Right renal pelvis (tissue), 4 donors: ENCODE measurements at regions not wholly inside any gene's neighbourhood (a gene's known extent, or its start where the extent isn't known, plus 50 kb on each side); places are given as distances from the start of the nearest gene placed in this dataset.
"Not testable (repeated sequence)": the region's sequence is repeated elsewhere in the genome, so short reads cannot be mapped to it uniquely, and the experiment has no call there.

Experiments used
- DNase-seq, 4 donors: peaks; one replicate each; pipeline ENCODE4 v3.0.0-alpha.2; 2013; ENCODE audit warnings: low read depth in 4 of 4, low spot score in 3 of 4, missing footprints in 1 of 4

DNA sequence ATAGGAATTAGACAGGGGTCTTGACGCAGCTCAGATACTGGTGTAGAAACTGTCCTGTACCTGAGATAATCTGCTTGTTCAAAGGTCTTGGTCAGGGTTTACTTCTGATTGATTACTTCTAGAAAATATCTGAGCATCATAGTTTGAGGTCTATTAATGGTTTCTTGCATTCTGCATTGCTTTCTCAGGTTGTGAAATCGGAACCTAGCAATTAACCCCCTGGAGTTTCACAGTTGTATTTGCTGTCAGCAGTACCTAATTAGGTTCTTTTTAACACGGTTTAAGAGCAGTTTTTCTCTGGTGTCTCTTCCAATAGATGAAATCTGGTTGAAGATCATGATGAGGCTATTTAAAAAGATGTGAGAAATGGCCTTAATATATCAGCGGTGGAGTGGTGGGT, 428.6 kb upstream of the SYT4 start:
- DNase-seq, result no peak

DNA sequence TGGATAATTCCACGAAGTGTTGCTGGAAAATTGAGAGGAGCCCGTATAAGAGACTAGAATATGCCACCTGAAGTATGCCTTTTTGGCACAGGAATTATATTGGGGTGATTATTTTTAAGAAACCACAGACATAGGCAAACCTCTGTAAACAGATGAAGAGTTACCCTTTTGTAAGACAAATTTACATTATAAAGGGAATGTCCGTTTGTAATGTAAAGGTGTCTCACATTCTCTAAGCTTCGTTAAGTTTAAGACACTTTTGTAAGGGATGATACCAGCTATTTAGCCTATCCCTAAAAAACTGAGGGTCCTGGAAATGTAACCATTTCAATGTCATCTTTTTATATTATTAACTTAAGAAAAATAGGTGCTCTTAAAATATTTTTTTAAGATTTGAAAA, 432.8 kb upstream of the SYT4 start:
- DNase-seq, result no peak

DNA sequence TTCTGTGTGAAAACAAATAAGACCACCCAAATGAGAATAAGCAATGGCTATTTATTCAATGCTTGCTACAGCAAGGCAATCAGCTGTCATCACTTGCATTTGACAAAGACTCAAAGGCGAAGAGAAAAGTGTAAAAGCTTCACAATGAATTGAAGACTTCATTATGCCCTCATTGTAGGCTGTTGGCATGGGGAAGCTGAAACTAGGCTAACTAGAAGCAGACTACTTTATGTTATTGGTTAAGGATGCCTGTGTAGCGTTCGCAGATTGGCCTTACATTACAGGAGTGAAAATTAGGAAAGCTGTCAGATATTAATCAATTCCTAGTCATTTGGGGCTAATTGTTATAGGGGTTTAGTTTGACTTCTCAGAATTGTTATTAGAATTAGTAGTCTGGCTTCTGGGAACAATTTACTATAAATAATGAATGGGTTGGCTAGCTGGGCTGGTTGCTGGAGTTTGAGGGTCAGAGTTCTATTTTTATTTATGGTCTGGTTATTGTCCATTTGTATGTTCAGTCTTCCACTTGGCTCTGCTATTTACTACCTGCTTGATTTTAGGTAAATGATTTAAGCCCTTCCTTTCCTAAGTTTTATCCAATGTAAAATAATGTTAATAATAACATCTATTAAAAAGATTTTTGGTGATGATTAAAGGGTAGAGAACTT, 437.2 kb upstream of the SYT4 start:
- no peak for DNase-seq

DNA sequence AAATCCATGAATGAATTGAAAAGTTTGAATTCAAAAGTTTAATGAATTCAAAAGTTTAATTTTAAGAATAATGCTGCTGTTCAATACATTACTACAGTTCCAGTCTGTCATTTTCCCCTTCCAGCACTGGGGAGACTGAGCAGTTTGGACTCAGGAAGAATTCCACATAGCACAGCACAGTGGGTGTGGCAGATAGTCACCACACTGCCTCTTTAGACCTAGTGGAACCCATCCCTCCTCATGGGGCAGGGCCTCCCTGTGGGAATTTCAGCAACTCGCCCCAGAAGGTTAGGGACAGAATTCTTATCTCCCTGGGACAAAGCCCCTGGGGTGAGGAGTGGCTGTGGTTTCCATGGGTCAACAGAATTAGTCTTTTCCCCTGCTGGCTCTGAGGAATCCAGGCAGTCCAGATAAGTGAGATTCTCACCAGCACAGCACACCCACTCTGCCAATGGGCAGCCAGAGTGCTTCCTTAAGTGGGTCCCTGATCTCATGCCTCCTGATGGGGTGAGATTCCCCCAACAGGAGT, 442.0 kb upstream of the SYT4 start:
- no peak for DNase-seq

DNA sequence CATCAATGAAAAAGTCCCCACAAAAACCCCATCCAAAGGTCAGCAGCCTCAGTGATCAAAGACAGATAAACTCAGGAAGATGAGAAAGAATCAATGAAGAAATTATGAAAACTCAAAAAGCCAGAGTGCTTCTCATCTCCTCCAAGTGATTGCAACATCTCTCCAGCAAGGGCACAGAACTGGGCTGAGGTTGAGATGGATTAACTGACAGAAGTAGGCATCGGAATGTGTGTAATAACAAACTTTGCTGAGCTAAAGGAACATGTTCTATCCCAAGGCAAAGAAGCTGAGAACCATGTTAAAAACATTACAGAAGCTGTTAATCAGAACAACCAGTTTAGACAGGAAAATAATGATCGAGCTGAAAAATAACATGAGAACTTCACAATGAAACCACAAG, 442.8 kb upstream of the SYT4 start:
- no peak for DNase-seq

DNA sequence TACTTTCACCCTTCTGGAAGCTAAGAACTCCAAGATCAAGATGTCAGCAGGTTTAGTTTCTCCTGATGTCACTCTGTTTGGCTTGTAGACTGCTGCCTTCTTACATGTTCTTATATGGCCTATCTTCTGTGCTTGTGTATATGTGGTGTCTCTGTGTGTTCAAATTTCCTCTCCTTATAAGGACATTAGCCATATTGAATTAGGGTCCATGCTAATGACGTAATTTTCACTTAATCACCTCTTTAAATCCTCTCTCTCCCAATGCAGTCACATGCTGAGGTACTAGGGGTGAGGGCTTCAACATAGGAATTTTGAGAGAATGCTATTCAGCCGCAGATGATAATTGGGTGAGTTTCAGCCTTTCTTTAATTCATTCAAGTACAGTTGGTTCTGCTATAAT, 458.3 kb upstream of the SYT4 start:
- DNase-seq, result no peak

DNA sequence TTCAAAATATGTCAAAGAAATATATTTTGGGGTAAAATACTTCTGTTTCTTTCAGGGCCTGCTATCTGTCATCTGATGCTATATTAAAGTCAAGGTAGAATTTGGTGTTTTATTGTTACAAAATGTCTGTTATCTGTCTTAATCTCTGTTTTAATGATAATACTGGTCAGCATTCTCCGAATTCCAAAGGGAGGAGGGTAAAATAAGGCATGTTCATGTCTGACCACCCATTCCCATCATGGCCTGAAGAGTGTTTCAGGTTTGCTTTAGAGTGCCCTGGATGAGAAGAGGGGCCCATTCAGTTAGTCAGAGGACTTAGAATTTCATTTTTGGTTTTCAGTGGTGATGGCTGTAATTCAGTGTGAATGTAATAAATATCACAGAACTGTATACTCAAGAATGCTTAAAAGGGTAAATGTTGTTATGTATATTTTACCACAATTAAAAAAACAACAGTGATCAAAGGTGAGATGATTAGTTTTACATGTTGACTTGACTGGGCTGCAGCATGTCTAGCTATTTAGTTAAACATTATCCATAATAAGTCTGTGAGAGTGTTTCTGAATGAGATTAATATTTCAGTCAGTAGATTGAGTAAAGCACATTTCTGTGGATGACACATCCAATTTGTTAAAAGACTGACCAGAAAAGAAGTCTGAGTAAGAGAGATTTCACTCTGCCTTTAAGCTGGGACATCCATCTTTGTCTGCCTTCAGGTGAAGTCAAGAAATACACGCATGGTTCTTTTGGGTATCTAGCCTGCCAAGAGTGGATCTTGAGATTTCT, 467.9 kb upstream of the SYT4 start:
- DNase-seq, result no peak

DNA sequence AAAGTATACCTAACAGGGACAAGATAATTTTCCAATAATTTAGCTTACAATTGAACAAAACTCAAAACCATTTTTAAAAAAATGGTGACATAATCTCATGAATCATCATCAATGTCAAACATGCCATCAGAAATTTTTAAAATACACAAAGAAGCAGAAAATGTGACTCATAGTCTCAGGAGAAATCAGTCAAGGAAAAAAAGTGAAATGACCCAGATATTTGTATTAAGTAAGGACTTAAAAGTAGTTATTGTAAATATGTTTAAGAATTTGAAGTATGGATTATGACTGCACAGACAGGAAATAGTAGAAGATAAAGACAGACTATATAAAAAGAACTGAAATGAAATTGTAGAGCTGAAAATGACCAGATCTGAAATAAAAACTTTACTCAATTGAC, 473.9 kb upstream of the SYT4 start:
- no peak for DNase-seq

DNA sequence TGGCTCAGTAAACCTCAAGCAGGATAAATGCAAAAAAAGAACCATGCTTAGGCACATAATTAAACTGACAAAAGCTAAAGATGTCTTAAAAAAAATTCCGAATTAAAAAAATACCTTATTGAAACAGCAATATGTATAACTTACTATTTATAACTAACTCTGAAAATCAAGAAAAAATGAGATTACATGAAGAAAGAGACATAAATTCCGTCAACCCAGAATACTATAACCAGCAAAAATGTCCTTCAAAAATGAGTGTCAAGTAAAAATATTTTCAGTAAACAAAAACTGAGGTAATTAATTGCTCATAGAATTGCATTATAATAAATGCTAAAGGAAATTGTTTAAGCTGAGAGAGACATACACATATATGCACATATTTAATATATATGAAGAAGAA, 474.5 kb upstream of the SYT4 start:
- DNase-seq, result no peak

DNA sequence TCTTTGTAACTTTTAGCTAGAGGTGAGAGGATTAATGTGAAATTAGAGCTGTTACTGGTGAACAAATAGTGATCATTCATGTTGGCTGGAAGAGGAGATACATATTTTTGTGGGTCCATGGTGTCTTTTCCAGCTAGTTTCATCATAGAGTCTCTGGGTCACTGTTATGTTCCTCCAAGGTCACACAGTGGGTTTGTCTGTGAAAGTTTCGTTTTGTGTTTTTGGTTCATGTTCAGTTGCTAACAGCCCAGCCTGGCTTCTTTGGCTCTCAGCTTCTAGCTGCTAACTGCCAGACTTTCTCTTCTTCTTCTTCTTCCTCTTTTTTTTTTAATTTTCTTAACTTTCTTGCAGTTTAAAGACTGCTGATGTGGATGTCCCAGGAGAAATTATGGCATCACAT, 480.0 kb upstream of the SYT4 start:
- no peak for DNase-seq

DNA sequence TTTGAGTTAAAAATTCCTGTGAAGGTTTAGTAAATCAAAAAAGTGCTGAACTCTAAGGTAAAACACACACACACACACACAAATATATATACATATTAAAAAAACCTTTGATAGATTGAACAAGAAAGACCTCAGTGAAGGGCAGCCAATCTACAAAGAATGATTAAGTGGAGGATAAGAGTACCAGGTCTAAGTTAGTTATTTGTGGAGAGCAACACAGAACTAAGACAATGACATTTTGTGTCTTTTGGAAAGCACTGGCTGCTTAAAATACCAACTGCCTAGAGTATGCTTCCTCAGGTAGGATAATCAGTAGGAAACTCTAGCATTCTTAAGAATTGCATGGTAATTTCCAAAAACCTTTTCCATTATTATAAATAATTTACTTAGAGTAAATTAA, 481.4 kb upstream of the SYT4 start:
- DNase-seq, result no peak

DNA sequence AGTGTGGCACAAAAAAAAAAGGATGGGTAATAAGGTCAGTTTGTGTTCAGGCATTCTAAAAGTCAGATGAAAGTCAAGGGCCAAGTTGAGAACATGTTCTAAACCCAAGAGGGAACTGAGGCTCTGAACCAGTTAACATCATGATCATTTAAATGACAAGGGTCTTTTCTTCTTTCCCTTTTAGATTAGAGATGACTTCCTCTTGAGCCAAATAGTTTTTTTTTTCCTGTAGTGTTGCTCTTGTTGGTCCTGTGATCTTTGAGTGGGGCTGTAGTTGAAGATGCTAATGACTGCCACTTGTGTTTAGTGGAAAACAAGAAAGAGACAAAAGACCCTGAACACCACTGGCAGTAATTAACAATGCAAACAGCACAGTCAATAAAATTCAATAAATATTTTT, 482.7 kb upstream of the SYT4 start:
- DNase-seq, result no peak

DNA sequence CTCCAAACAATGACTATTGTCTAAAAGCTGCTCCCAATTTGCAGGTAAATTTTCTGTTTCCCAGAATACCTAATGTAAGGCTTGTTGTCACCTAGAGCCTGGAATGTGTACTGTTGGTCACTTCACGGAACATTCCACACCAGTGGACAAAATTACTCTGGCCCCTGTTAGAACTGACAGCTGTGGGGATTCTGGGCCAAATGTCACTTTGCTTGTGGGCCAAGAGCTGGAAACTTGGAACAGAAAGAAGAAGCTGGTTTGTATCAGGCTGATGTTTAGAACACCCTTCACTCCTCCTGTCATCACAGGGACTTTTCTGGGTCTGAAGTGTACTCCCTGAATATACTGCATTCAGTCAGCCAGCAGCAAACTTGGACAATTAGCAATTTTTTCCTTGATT, 495.6 kb upstream of the SYT4 start:
- peak in 1 of 4 donors; percentile 4 for DNase-seq

DNA sequence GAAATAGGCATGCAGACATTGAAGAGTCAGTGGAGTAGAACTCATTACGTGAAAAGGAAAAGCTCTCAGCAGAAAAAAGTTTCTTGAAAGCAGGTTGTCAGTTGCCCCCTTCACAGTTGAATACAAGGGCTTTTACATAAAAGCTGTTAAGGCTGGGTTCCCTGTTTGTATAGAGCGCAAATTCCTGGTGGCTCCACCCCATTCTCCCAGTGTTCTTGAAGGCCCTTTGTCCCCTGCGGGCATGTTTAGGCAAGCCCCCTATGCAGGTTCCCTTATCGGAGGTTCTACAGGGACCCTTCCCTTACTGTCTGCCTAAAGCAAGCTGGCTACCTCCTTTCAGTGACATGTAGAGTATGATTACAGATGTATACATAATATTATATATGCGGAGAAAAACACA, 497.2 kb upstream of the SYT4 start:
- no peak for DNase-seq

DNA sequence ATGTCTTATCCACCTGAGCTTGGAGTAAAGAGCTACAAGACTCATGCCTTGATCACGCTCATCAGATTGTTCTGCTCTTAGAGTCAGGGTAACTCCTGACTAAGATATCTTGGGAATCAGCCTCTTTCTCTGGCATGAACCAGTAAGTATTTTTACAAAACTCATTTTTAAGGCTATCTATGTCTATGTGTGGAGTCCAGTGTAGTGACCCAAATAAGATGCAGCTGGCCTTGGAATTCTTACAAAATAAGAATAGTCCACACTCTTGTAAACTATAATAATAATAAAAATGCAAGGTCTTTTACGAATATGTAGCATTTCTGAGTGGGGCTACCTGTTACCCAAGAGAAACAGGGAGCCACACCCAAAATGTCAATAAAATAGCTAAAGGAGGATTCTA, 498.3 kb upstream of the SYT4 start:
- no peak for DNase-seq

DNA sequence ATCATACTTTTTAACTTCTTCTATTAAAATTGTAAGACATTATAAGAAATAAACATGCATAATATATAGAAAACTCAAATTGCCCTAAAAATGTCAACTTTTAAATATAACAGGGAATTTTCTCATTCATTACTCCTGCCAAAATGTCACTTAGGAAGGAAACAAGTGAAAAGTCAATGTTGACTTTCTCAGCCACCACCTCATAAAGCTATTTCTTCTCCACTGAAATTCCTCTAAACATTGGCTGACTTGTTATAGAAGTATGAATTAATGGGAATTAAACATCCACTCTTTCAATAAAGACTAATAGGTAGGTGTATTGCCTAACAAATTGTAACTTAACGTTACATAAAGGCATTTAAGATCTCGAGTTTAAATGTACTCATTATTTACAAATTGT, 499.7 kb upstream of the SYT4 start:
- no peak for DNase-seq

DNA sequence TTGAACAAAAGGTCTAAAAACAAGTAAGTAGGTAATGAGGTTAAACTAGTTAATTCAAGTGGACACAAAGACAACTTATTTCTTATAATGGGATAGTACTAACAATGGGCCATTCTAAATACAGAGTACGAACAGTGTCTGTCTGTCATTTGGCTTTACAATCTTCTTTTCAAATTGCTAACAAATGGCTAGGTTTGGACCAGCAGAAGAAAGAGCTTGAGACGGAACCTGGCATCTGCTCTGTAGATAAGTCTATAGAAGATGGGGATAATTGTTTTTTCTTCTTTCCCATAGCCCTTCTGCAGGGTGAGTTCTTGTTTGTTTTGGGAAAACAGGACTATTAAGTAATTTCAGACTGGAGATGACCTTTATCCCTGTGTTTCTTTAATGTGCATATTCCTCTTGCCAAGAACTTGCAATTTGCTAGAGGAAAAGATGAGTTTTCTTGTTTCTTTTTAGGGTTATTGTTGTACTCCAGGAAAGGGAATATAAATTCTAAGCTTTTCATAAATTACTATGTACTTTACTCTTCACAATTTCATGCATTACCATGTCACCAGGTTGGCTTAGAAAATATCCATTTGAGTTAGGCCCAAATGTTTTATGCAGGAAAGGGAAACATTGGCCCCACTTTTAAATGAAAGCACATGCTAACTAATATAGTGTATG, 500.5 kb upstream of the SYT4 start:
- DNase-seq, result no peak

DNA sequence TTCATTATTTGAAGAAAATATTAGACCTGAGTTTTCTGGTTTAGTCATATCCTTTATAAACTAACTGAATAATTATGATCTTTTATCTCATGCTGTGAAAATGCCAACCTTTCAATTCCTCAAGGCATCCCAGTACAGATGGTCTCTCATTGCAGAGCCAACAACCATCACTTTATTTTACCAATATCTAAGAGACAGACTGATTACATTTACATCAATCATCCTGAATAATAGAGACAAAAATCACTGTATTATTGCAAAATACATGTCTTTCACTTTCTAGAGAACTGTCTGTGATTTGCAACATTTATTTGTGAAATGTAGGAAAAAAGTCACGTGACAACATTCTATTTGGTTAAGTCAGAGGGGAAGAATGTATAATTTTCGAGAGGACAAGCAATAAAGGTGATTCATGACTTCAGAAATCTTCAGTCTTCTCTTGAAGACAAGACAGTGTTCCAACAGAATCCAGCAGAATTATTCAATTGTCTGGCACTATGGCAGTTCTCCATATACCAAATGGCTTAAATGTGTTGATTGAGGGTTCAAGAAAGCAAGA, 503.6 kb upstream of the SYT4 start:
- DNase-seq, result no peak

DNA sequence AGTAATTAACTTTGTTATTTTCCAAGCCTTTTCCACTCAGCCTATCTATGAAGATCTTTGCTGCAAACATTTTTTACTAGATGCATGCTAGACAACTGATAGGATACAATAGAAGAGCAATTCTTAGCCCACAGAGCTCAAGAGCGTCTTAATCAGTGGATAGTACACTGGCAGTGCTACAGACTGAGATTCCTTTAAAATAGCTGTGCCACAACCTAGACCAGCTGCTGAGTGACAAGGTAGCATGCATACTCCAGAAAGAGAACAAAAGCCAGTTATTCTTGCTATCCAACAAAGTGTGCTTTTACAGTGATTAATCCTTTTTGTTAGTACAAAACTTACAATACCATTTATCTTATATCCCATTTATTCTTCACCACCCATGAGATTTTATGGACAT, 507.9 kb upstream of the SYT4 start:
- DNase-seq, result no peak

DNA sequence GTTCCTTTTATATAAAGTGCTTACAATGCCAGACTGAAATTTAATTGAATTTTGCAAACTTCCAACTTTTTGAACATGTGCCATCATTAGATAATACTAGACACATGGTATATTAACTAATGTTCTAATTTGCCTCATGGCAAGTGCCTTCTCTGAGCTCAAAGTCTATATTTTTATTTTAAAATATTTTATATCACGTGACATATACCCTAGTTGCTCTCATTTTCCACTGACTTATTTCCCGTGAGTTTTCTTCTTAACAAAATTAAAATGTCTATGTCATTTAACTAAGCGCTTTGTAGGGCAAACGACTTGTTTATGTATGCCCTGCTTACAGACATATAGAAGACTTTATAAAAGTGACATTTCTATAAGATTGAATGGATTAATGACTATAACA, 509.6 kb upstream of the SYT4 start:
- no peak for DNase-seq

DNA sequence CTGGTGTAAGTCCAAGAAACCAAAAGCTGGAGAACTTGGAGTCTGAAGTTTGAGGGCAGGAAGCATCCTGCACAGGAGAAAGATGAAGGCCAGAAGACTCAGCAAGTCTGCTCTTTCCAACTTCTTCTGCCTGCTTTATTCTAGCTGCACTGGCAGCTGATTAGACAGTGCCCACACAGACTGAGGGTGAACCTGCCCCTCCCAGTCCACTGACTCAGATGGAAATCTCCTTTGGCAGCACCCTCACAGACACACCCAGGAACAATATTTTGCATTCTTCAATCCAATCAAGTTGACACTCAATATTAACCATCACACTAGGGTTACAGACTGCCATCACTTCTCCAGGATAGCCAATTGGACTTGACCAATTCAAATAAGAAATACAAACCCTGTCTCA, 510.4 kb upstream of the SYT4 start:
- DNase-seq, result not testable (repeated sequence)
